ENCODE measurements at regions not wholly inside any gene's neighbourhood (a gene's known extent, or its start where the extent isn't known, plus 50 kb on each side); places are given as distances from the start of the nearest gene placed in this dataset.

DNA sequence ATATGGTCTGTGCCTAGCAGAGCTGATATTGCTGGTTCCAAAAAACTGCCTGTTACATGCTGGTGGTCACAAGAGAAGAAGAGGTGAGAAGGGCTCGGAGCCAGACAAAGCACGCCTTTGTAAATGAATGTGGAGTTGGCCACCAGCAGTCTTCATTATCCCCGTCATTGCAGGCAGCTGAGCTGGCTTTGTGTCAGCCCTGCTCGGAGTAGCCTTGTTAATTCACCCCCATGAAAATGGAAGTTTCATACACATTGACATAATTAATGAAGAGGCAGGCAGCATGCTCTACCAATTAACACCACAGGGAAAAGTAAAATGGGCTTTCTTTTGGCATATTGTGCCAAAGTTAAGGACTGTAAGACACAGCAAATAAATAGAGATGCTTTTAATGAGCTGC lies 113.7 kb upstream of the RBFOX1 start:
- no peak for TF ChIP-seq POLR2A (IDR thresholded peaks at IDR 0.05; ENCODE audit: low read depth, low read length)
- no peak for TF ChIP-seq RCOR1 (IDR thresholded peaks at IDR 0.05; ENCODE audit: insufficient replicate concordance, low read length)
- TF ChIP-seq RAD21 (IDR thresholded peaks at IDR 0.05; ENCODE audit: low read length): no peak
- TF ChIP-seq RFX5 (IDR thresholded peaks at IDR 0.05; ENCODE audit: low read depth, low read length): no peak
- TF ChIP-seq CTCF (conservative IDR thresholded peaks at IDR 0.05; ENCODE audit: low read depth, low read length): no peak
- TF ChIP-seq BHLHE40 (IDR thresholded peaks at IDR 0.05; ENCODE audit: low read depth, low read length): no peak
- TF ChIP-seq CEBPB (IDR thresholded peaks at IDR 0.05; ENCODE audit: low read depth, low read length): no peak
- TF ChIP-seq MAFK (IDR thresholded peaks at IDR 0.05; ENCODE audit: low read depth, low read length): no peak
- no peak for TF ChIP-seq SMC3 (IDR thresholded peaks at IDR 0.05; ENCODE audit: low read depth, low read length)
